Keratinocyte (primary cell): ENCODE measurements at regions not wholly inside any gene's neighbourhood (a gene's known extent, or its start where the extent isn't known, plus 50 kb on each side); places are given as distances from the start of the nearest gene placed in this dataset.
"Not testable (repeated sequence)": the region's sequence is repeated elsewhere in the genome, so short reads cannot be mapped to it uniquely, and the experiment has no call there.

Source experiments
- DNase-seq: peaks from one replicate; pipeline ENCODE4 v3.0.0-alpha.2; 2011; ENCODE audit warnings: low read depth, missing footprints, low spot score
- FAIRE-seq: peaks from 2 replicates; lab custom pipeline; 2011; peaks lifted over from hg19 to GRCh38; lab: Jason Lieb, UNC
- H2AFZ ChIP-seq: 2 replicates; pipeline ENCODE4 v1.6.0; 2012; ENCODE audit warnings: low read length, control low read depth, inconsistent platforms; ENCODE audit not compliant: control insufficient read depth
- H3K27ac ChIP-seq: 2 replicates; pipeline ENCODE4 v1.5.1; 2011; ENCODE audit warnings: low read length; ENCODE audit not compliant: control insufficient read depth, insufficient read depth
- H3K27me3 ChIP-seq: 3 replicates; pipeline ENCODE4 v1.6.0; 2011; ENCODE audit warnings: low read length; ENCODE audit not compliant: control insufficient read depth, insufficient read depth; ENCODE audit errors: extremely low read depth
- H3K36me3 ChIP-seq, 2 experiments: 2 replicates in 1 of 2; 3 replicates in 1 of 2; pipeline ENCODE4 v1.5.1; 2011; ENCODE audit warnings: low read length in 2 of 2, mild to moderate bottlenecking in 1 of 2; ENCODE audit not compliant: control insufficient read depth in 2 of 2, insufficient read depth in 2 of 2; ENCODE audit errors: extremely low read depth in 1 of 2
- H3K4me1 ChIP-seq: 3 replicates; pipeline ENCODE4 v1.5.1; 2011; ENCODE audit warnings: low read length; ENCODE audit not compliant: control insufficient read depth, insufficient read depth; ENCODE audit errors: extremely low read depth
- H3K4me2 ChIP-seq: 3 replicates; pipeline ENCODE4 v1.6.0; 2011; ENCODE audit warnings: low read depth, low read length; ENCODE audit not compliant: control insufficient read depth, insufficient read depth; ENCODE audit errors: extremely low read depth
- H3K4me3 ChIP-seq, 3 experiments: fragments of 200-600 bp in 1 of 3; sonication (generic) in 1 of 3; 2 replicates in 2 of 3; 3 replicates in 1 of 3; pipeline ENCODE4 v1.5.1; 2011 to 2016; ENCODE audit warnings: low read length in 3 of 3, mild to moderate bottlenecking in 3 of 3, control low read depth in 2 of 3, inconsistent platforms in 1 of 3, low read depth in 1 of 3, mixed read lengths in 1 of 3, mixed run types in 1 of 3, moderate library complexity in 1 of 3; ENCODE audit not compliant: control insufficient read depth in 2 of 3, insufficient read depth in 2 of 3; ENCODE audit errors: extremely low read depth in 1 of 3
- H3K79me2 ChIP-seq: 2 replicates; pipeline ENCODE4 v1.6.0; 2012; ENCODE audit warnings: low read length; ENCODE audit not compliant: control insufficient read depth, insufficient read depth
- H3K9ac ChIP-seq: 3 replicates; pipeline ENCODE4 v1.6.0; 2011; ENCODE audit warnings: low read length; ENCODE audit not compliant: control insufficient read depth, insufficient read depth; ENCODE audit errors: extremely low read depth
- H3K9me1 ChIP-seq: 3 replicates; pipeline ENCODE4 v1.6.0; 2011; ENCODE audit warnings: low read length; ENCODE audit not compliant: control insufficient read depth, insufficient read depth; ENCODE audit errors: extremely low read depth
- H3K9me3 ChIP-seq: 2 replicates; pipeline ENCODE4 v1.5.1; 2012; ENCODE audit warnings: low read depth, low read length; ENCODE audit not compliant: control insufficient read depth
- H4K20me1 ChIP-seq: 3 replicates; pipeline ENCODE4 v1.6.0; 2011; ENCODE audit warnings: low read length; ENCODE audit not compliant: control insufficient read depth, insufficient read depth; ENCODE audit errors: extremely low read depth
- CTCF ChIP-seq, 3 experiments: IDR thresholded peaks in 1 of 3; conservative IDR thresholded peaks in 1 of 3; optimal IDR thresholded peaks in 1 of 3; 2 replicates in 2 of 3; 3 replicates in 1 of 3; pipeline versions ENCODE3 to v1.5.1; 2011; ENCODE audit warnings: low read length in 3 of 3, mild to moderate bottlenecking in 3 of 3, moderate library complexity in 2 of 3, control low read depth in 1 of 3, inconsistent platforms in 1 of 3; ENCODE audit not compliant: insufficient read depth in 2 of 3; ENCODE audit errors: extremely low read depth in 1 of 3
- EZH2 ChIP-seq: IDR thresholded peaks from one replicate; pipeline ENCODE4 v1.6.1; 2012; ENCODE audit warnings: inconsistent platforms, mild to moderate bottlenecking, low read length, moderate library complexity
- dilution Hi-C: fragments of 300-500 bp; cut with MboI; formaldehyde crosslinking; loops from one replicate; pipeline ENCODE4 v1.7.0; 2020; ENCODE audit warnings: low sequenced_read_pairs; ENCODE audit not compliant: extremely low pct_ligation_motif_present

- Histone ChIP-seq H3K27me3 (no peaks in the 10 kb centered on the region), H3K4me2 (no peak overlapping the region), H2AFZ (no peak overlapping the region), H3K27ac (no peak overlapping the region), H3K79me2 (no peaks in the 10 kb centered on the region), H3K36me3 (no peaks in the 10 kb centered on the region), H3K9me1 (no peaks in the 10 kb centered on the region), H3K9me3 (no peaks in the 10 kb centered on the region), H3K4me3 (no peak overlapping the region), H4K20me1 (no peaks in the 10 kb centered on the region), H3K4me1 (no peaks in the 10 kb centered on the region), H3K9ac (no peak overlapping the region)
- dilution Hi-C loops = no loop called here
- DNase-seq = no peak
- no peak for TF ChIP-seq EZH2
- TF ChIP-seq CTCF (optimal IDR thresholded peaks at IDR 0.05 in 1 of 3, IDR thresholded peaks at IDR 0.05 in 1 of 3, conservative IDR thresholded peaks at IDR 0.05 in 1 of 3; ENCODE audit: extremely low read depth in 1 of 3, insufficient read depth in 2 of 3, low read length in 3 of 3) = no peak
- no peak for FAIRE-seq
Measured at GRCh38 chr4:84146300-84146959, 352.7 kb downstream of the NKX6-1 start.

GRCh38 chr4:84145176-84145575, 353.9 kb downstream of the NKX6-1 start:
- TF ChIP-seq EZH2 (no peak), CTCF (optimal IDR thresholded peaks at IDR 0.05 in 1 of 3, IDR thresholded peaks at IDR 0.05 in 1 of 3, conservative IDR thresholded peaks at IDR 0.05 in 1 of 3; ENCODE audit: extremely low read depth in 1 of 3, insufficient read depth in 2 of 3, low read length in 3 of 3) (no peak)
- Histone ChIP-seq H3K36me3 (no peaks in the 10 kb centered on the region), H3K9me3 (no peaks in the 10 kb centered on the region), H3K27ac (no peak overlapping the region), H3K4me3 (no peak overlapping the region), H4K20me1 (no peaks in the 10 kb centered on the region), H3K27me3 (no peaks in the 10 kb centered on the region), H2AFZ (no peak overlapping the region), H3K9ac (no peak overlapping the region), H3K9me1 (no peaks in the 10 kb centered on the region), H3K4me1 (no peaks in the 10 kb centered on the region), H3K79me2 (no peaks in the 10 kb centered on the region), H3K4me2 (no peak overlapping the region)
- no peak for FAIRE-seq
- dilution Hi-C loops = no loop called here
- DNase-seq = no peak

GRCh38 chr4:84126911-84127310, 372.2 kb downstream of the NKX6-1 start:
- H3K79me2 ChIP-seq, H3K36me3 ChIP-seq, H3K27ac ChIP-seq, H3K9me3 ChIP-seq, H3K9me1 ChIP-seq, H4K20me1 ChIP-seq, H3K4me2 ChIP-seq, dilution Hi-C loops, H3K27me3 ChIP-seq, DNase-seq, H3K4me1 ChIP-seq, H3K9ac ChIP-seq, H2AFZ ChIP-seq, FAIRE-seq: not testable (repeated sequence)
- H3K4me3 ChIP-seq = peak overlapping the region in 1 of 3 experiments; percentile 21
